HFFc6 (cell line): ENCODE measurements at regions not wholly inside any gene's neighbourhood (a gene's known extent, or its start where the extent isn't known, plus 50 kb on each side); places are given as distances from the start of the nearest gene placed in this dataset.
A peak's percentile ranks its signal among the peaks of the same experiment; 100 is the strongest.

ENCODE experiments used
- DNase-seq: peaks from one replicate; pipeline ENCODE4 v3.0.0-alpha.2; 2018
- H3K27ac Mint-ChIP-seq: 2 replicates; pipeline ENCODE4 v1.8.0; 2020; ENCODE audit warnings: mild to moderate bottlenecking, mixed read lengths
- H3K27me3 Mint-ChIP-seq: 2 replicates; pipeline ENCODE4 v1.8.0; 2021; ENCODE audit warnings: mild to moderate bottlenecking, moderate library complexity, mixed read lengths; ENCODE audit not compliant: insufficient read depth
- H3K36me3 Mint-ChIP-seq: 2 replicates; pipeline ENCODE4 v1.8.0; 2021; ENCODE audit warnings: low read depth, mixed read lengths
- H3K4me1 Mint-ChIP-seq: 2 replicates; pipeline ENCODE4 v1.8.0; 2020; ENCODE audit warnings: low read depth, mixed read lengths
- H3K4me3 Mint-ChIP-seq: 2 replicates; pipeline ENCODE4 v1.8.0; 2020; ENCODE audit warnings: mild to moderate bottlenecking, moderate library complexity, mixed read lengths
- H3K9me3 Mint-ChIP-seq: 2 replicates; pipeline ENCODE4 v1.8.0; 2020; ENCODE audit warnings: mild to moderate bottlenecking, mixed read lengths
- TF ChIP-seq, protein P1 (sequence below): fragments of 200-600 bp; sonication (generic); IDR thresholded peaks from 2 replicates; pipeline ENCODE4 v1.5.0; 2021; ENCODE audit warnings: antibody characterized with exemption, mild to moderate bottlenecking

GRCh38 chr13:70630247-70630646 is 522.0 kb upstream of the KLHL1 start:
- H3K4me1 Mint-ChIP-seq, result no peaks in the 10 kb centered on the region
- H3K36me3 Mint-ChIP-seq, result peaks cover 4% of the 10 kb centered on the region; the same call in 1 of the 2 replicates
- H3K4me3 Mint-ChIP-seq, result no peak overlapping the region
- no peak overlapping the region for H3K27ac Mint-ChIP-seq
- H3K9me3 Mint-ChIP-seq, result peaks cover 13% of the 10 kb centered on the region
- TF ChIP-seq, protein P1, sequence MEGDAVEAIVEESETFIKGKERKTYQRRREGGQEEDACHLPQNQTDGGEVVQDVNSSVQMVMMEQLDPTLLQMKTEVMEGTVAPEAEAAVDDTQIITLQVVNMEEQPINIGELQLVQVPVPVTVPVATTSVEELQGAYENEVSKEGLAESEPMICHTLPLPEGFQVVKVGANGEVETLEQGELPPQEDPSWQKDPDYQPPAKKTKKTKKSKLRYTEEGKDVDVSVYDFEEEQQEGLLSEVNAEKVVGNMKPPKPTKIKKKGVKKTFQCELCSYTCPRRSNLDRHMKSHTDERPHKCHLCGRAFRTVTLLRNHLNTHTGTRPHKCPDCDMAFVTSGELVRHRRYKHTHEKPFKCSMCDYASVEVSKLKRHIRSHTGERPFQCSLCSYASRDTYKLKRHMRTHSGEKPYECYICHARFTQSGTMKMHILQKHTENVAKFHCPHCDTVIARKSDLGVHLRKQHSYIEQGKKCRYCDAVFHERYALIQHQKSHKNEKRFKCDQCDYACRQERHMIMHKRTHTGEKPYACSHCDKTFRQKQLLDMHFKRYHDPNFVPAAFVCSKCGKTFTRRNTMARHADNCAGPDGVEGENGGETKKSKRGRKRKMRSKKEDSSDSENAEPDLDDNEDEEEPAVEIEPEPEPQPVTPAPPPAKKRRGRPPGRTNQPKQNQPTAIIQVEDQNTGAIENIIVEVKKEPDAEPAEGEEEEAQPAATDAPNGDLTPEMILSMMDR, result no peak
- DNase-seq, result no peak
- H3K27me3 Mint-ChIP-seq, result no peaks in the 10 kb centered on the region; the same call in 1 of the 2 replicates

DNA sequence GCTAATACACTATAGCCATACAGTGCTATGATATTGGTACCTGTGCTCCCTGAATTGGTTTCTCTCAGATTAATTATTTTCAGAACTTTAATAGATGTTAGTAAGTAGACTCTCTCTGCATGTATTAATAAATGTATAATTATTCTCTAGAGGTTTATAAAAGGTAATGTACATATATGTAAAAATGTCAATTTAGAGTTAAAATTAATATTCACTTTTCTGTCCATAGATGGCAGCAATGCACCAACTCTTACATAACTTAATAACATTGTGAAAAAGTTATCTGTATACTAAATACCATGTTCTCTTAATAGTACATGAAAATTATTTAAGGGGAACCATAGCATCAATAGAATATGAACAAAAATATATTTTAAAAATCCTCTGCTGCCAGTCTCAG is 515.0 kb upstream of the KLHL1 start:
- Mint-ChIP-seq H3K36me3 (no peaks in the 10 kb centered on the region), H3K27me3 (no peaks in the 10 kb centered on the region), H3K4me3 (no peak overlapping the region), H3K27ac (no peak overlapping the region), H3K9me3 (no peaks in the 10 kb centered on the region), H3K4me1 (no peaks in the 10 kb centered on the region)
- TF ChIP-seq, protein P1, result peak; percentile 73
- DNase-seq, result no peak

GRCh38 chr13:70622796-70623195 is 514.5 kb upstream of the KLHL1 start:
- Mint-ChIP-seq H3K36me3 (no peaks in the 10 kb centered on the region), H3K27ac (no peak overlapping the region), H3K9me3 (no peaks in the 10 kb centered on the region), H3K4me3 (no peak overlapping the region), H3K4me1 (no peaks in the 10 kb centered on the region), H3K27me3 (no peaks in the 10 kb centered on the region)
- no peak for DNase-seq
- TF ChIP-seq, protein P1, result no peak

- Mint-ChIP-seq H3K36me3 (no peaks in the 10 kb centered on the region), H3K4me1 (no peaks in the 10 kb centered on the region), H3K9me3 (no peaks in the 10 kb centered on the region), H3K27ac (no peak overlapping the region), H3K27me3 (no peaks in the 10 kb centered on the region), H3K4me3 (no peak overlapping the region)
- DNase-seq, result no peak
- TF ChIP-seq, protein P1, result no peak
Measured at GRCh38 chr13:70619936-70620335, 511.7 kb upstream of the KLHL1 start.

GRCh38 chr13:70616847-70617246 is 508.6 kb upstream of the KLHL1 start:
- TF ChIP-seq, protein P1, result no peak
- DNase-seq, result no peak
- Mint-ChIP-seq H3K36me3 (no peaks in the 10 kb centered on the region), H3K27ac (no peak overlapping the region), H3K9me3 (peaks cover 4% of the 10 kb centered on the region; the same call in 1 of the 2 replicates), H3K27me3 (no peaks in the 10 kb centered on the region), H3K4me3 (no peak overlapping the region), H3K4me1 (no peaks in the 10 kb centered on the region)

DNA sequence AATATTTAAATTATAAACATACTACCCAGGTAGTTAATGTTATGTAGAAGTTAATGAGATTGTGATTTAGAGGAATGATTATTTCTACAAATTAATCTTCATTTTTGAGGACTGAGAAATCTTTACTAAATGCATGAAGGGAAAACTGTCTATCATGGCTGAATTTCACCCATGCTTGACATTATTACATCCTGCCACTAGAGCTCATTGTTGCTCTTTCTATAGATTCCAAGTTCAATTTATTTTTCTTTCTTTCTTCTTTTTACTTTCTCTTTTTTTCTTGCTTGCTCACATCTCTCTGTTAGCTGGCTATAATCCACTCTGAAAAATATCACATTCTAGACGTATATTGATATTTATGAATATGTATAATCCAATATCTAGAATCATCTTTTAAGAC is 505.0 kb upstream of the KLHL1 start:
- Mint-ChIP-seq H3K9me3 (peaks cover 4% of the 10 kb centered on the region; the same call in 1 of the 2 replicates), H3K4me1 (no peaks in the 10 kb centered on the region), H3K27ac (no peak overlapping the region), H3K27me3 (no peaks in the 10 kb centered on the region), H3K4me3 (no peak overlapping the region), H3K36me3 (no peaks in the 10 kb centered on the region)
- TF ChIP-seq, protein P1, result peak; percentile 37; the same call in 1 of the 2 replicates
- DNase-seq, result no peak
